Lung microvascular endothelial cell (primary cell): ENCODE measurements at regions not wholly inside any gene's neighbourhood (a gene's known extent, or its start where the extent isn't known, plus 50 kb on each side); places are given as distances from the start of the nearest gene placed in this dataset.

Experiments used
- DNase-seq, 2 donors: peaks; one replicate each; pipeline versions ENCODE4 v3.0.0 to v3.0.0-alpha.2; 2010; ENCODE audit warnings: low read depth in 2 of 2

DNA sequence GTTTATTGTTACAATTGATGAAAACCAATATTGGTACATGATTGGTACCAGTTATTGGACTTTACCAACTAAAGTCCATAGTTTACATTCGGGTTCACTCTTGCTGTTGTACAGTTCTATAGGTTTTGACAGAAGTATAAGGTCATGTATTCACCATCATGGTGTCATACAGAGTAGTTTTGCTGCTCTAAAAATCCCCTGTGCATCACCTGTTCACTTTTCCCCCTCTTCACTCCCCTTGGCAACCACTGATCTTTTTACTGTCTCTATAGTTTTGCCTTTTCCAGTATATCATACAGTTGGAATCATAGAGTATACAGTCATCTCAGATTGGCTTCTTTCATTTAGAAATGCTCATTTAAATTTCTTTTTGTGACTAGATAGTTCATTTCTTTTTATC lies 51.2 kb upstream of the MED4 start:
- no peak for DNase-seq
